ENCODE measurements at regions not wholly inside any gene's neighbourhood (a gene's known extent, or its start where the extent isn't known, plus 50 kb on each side); places are given as distances from the start of the nearest gene placed in this dataset.

GRCh38 chr5:42120070-42120469 lies 195.0 kb downstream of the FBXO4 start:
- TF ChIP-seq RAD21 (IDR thresholded peaks at IDR 0.05; ENCODE audit: low read depth), result no peak
- TF ChIP-seq, protein P1, sequence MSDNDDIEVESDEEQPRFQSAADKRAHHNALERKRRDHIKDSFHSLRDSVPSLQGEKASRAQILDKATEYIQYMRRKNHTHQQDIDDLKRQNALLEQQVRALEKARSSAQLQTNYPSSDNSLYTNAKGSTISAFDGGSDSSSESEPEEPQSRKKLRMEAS (IDR thresholded peaks at IDR 0.05), result no peak
- TF ChIP-seq EP300 (IDR thresholded peaks at IDR 0.05; ENCODE audit: borderline replicate concordance), result no peak
- no peak for TF ChIP-seq TCF12 (IDR thresholded peaks at IDR 0.05; ENCODE audit: low read depth)
- TF ChIP-seq, protein P2, sequence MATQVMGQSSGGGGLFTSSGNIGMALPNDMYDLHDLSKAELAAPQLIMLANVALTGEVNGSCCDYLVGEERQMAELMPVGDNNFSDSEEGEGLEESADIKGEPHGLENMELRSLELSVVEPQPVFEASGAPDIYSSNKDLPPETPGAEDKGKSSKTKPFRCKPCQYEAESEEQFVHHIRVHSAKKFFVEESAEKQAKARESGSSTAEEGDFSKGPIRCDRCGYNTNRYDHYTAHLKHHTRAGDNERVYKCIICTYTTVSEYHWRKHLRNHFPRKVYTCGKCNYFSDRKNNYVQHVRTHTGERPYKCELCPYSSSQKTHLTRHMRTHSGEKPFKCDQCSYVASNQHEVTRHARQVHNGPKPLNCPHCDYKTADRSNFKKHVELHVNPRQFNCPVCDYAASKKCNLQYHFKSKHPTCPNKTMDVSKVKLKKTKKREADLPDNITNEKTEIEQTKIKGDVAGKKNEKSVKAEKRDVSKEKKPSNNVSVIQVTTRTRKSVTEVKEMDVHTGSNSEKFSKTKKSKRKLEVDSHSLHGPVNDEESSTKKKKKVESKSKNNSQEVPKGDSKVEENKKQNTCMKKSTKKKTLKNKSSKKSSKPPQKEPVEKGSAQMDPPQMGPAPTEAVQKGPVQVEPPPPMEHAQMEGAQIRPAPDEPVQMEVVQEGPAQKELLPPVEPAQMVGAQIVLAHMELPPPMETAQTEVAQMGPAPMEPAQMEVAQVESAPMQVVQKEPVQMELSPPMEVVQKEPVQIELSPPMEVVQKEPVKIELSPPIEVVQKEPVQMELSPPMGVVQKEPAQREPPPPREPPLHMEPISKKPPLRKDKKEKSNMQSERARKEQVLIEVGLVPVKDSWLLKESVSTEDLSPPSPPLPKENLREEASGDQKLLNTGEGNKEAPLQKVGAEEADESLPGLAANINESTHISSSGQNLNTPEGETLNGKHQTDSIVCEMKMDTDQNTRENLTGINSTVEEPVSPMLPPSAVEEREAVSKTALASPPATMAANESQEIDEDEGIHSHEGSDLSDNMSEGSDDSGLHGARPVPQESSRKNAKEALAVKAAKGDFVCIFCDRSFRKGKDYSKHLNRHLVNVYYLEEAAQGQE (IDR thresholded peaks at IDR 0.05; ENCODE audit: low read depth), result no peak
- TF ChIP-seq CEBPB (IDR thresholded peaks at IDR 0.05), result no peak

All from Ishikawa (cell line).